ENCODE measurements at regions not wholly inside any gene's neighbourhood (a gene's known extent, or its start where the extent isn't known, plus 50 kb on each side); places are given as distances from the start of the nearest gene placed in this dataset.

- H2AFZ ChIP-seq (ENCODE audit: low read length), result no peak overlapping the region
- no peaks in the 10 kb centered on the region for H3K9me3 ChIP-seq (ENCODE audit: low read length)
- no TSS peak for BruUV-seq (replicated peaks)
- H4K20me1 ChIP-seq (ENCODE audit: insufficient read depth, low read length), result no peaks in the 10 kb centered on the region
- H3K36me3 ChIP-seq (replicated peaks in 1 of 2; ENCODE audit: control insufficient read depth in 1 of 2, insufficient read depth in 2 of 2, low read length in 2 of 2), result no peaks in the 10 kb centered on the region
- ATAC-seq (no peak), FAIRE-seq (no peak), DNase-seq (ENCODE audit: low spot score) (no peak)
- H3K4me1 ChIP-seq (ENCODE audit: insufficient read depth, low read length), result no peaks in the 10 kb centered on the region
- in situ Hi-C loops (cut with HindIII; ENCODE audit: extremely low pct_ligation_motif_present, low pct_unique_long_range_greater_than_20kb), result no loop called here
- no peak overlapping the region for H3K27ac ChIP-seq (ENCODE audit: extremely low read length, insufficient read depth, low read length)
- H3K27me3 ChIP-seq (ENCODE audit: control insufficient read depth in 1 of 2, insufficient read depth in 2 of 2, low read length in 2 of 2), result peaks cover 0 to 26% of the 10 kb centered on the region in 2 experiments; a peak in 2 of 5 replicates
- intact Hi-C loops (cut with micrococcal nuclease; ENCODE audit: unreplicated experiment), result no loop called here
- WGBS (ENCODE audit: low lambda C conversion rate), result 11% methylated on average over 5 of the region's 6 CpGs
- ChIA-PET POLR2A (no interaction called here), CTCF (ENCODE audit: low intra/inter-chr PET ratio, low total read pairs) (no interaction called here)
- H3K4me2 ChIP-seq (ENCODE audit: low read depth, low read length), result no peak overlapping the region
- H3K4me3 ChIP-seq (replicated peaks in 1 of 3; ENCODE audit: insufficient read depth in 1 of 3, low read depth in 2 of 3, low read length in 3 of 3), result no peak overlapping the region
- H3K79me2 ChIP-seq (ENCODE audit: insufficient read depth, low read length), result no peaks in the 10 kb centered on the region
- no peak overlapping the region for H3K9ac ChIP-seq (ENCODE audit: insufficient read depth, low read depth, low read length)
- TF ChIP-seq JARID2 (CRISPR knock-in tag; IDR thresholded peaks at IDR 0.05; ENCODE audit: insufficient replicate concordance) (no peak), NRL (CRISPR knock-in tag; IDR thresholded peaks at IDR 0.05; ENCODE audit: borderline replicate concordance) (no peak), ZNF646 (CRISPR knock-in tag; IDR thresholded peaks at IDR 0.05) (no peak), ZNF75D (CRISPR knock-in tag; IDR thresholded peaks at IDR 0.05; ENCODE audit: borderline replicate concordance) (no peak), NPAS2 (CRISPR knock-in tag; IDR thresholded peaks at IDR 0.05; ENCODE audit: borderline replicate concordance) (no peak), HOXD1 (CRISPR knock-in tag; IDR thresholded peaks at IDR 0.05) (no peak), HNF1B (CRISPR knock-in tag; IDR thresholded peaks at IDR 0.05) (no peak), TBX3 (IDR thresholded peaks at IDR 0.05; ENCODE audit: borderline replicate concordance) (no peak), PHF21A (CRISPR knock-in tag; IDR thresholded peaks at IDR 0.05) (no peak), MXD1 (CRISPR knock-in tag; IDR thresholded peaks at IDR 0.05) (no peak), ZNF503 (CRISPR knock-in tag; IDR thresholded peaks at IDR 0.05) (no peak), SCMH1 (CRISPR knock-in tag; IDR thresholded peaks at IDR 0.05; ENCODE audit: borderline replicate concordance) (no peak)
Observed at GRCh38 chr3:194830401-194830800, 144.7 kb downstream of the FAM43A start.
